ENCODE measurements at regions not wholly inside any gene's neighbourhood (a gene's known extent, or its start where the extent isn't known, plus 50 kb on each side); places are given as distances from the start of the nearest gene placed in this dataset.
A peak's percentile ranks its signal among the peaks of the same experiment; 100 is the strongest.

DNA sequence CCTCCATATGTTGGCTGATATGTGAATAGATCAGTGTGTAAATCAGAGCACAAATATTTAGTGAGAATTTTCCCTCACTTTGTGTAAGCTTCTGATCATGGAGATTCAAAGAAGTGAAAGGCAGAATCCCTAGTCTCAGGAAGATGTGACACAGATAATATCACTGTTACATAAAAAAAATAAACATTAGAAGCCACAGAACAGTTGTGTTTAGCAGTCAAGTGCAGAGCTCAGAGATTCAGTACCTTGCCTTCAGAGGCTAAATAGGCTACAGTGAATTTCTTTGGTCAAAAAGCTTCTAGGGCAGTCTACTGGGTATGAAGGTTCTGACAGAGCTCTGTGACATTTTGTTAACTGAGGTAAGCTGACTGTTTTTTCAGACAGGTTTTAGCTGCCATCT is 591.5 kb downstream of the METTL15 start:
- no peak overlapping the region for H3K9ac ChIP-seq (ENCODE audit: low read length)
- no peaks in the 10 kb centered on the region for H3K4me1 ChIP-seq (ENCODE audit: control insufficient read depth in 1 of 2, insufficient read depth in 2 of 2, low read length in 2 of 2)
- H3K4me3 ChIP-seq (ENCODE audit: low read depth, low read length): no peak overlapping the region
- no peak overlapping the region for H3K27ac ChIP-seq (ENCODE audit: low read depth, low read length)
- H2BK5ac ChIP-seq (ENCODE audit: low read depth, low read length, poor library complexity): no peak overlapping the region
- no peak overlapping the region for H3K14ac ChIP-seq (ENCODE audit: low read length)
- no peak overlapping the region for H3K4ac ChIP-seq (ENCODE audit: low read depth, low read length)
- H4K91ac ChIP-seq (ENCODE audit: low read depth, low read length): no peak overlapping the region
- no peaks in the 10 kb centered on the region for H3K9me3 ChIP-seq (ENCODE audit: insufficient read depth, low read depth, low read length)
- H3K4me2 ChIP-seq (ENCODE audit: low read length): no peak overlapping the region
- DNase-seq: no peak
- H3K36me3 ChIP-seq (ENCODE audit: control insufficient read depth in 1 of 2, insufficient read depth in 2 of 2, low read length in 2 of 2): no peaks in the 10 kb centered on the region
- no peaks in the 10 kb centered on the region for H3K79me2 ChIP-seq (ENCODE audit: control insufficient read depth, insufficient read depth, low read length, poor library complexity)
- H2BK12ac ChIP-seq (ENCODE audit: low read length): no peak overlapping the region
- no peak overlapping the region for H3K23ac ChIP-seq (ENCODE audit: low read length)
- no peak overlapping the region for H2AK5ac ChIP-seq (ENCODE audit: low read length)
- no peak overlapping the region for H4K8ac ChIP-seq (ENCODE audit: low read depth, low read length)
- no peak overlapping the region for H3K18ac ChIP-seq (ENCODE audit: low read length)
- no peak overlapping the region for H2AFZ ChIP-seq (ENCODE audit: insufficient read depth, low read length, poor library complexity)
- no peak overlapping the region for H2BK120ac ChIP-seq (ENCODE audit: insufficient read depth, low read length, poor library complexity)
- no peaks in the 10 kb centered on the region for H3K79me1 ChIP-seq (ENCODE audit: low read length)
- no peaks in the 10 kb centered on the region for H3K27me3 ChIP-seq (ENCODE audit: insufficient read depth, low read length)
- H4K12ac ChIP-seq (ENCODE audit: low read depth, low read length): no peak overlapping the region

DNA sequence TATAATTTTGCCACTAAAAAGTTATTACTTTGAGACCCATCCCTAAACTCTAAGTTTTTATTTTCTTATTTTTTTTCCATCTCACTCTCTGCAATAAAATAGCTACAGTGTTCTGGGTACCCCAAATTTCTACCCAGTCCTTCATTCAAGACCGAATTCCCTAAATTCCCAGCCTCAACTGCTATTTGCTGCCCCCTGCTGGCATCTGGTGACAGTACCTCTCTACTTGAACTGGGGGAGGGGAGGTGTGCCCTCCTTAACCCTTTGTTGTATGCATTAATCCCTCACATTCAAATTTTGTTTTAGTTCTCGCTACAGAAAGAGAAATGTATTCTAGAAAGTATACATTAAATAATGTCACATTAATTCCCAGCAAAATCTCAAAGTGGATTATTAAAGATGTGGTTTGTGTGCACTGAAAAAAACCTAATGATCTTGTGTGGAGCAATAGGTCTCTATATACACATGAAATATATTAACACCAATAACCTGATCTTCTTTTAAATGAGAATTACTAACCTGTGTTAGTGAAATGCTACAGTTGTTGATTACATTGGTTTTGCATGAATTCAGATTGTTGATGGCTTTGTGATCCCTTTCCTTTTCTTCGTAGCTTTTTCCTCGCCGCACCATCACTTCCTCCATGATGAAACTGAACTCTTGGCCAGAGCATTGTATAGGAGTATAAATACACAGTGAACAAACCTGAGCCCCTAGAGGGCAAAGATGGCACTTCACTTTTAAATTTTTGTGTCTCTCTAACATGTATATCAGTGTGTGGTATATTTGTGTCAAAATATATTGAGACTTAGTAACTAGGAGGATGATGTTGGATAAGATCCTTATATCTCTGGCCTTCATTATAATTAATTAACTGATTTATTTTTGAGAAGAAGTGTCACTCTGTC is 590.0 kb downstream of the METTL15 start:
- H2AK5ac ChIP-seq (ENCODE audit: low read length): no peak overlapping the region
- no peak overlapping the region for H2BK12ac ChIP-seq (ENCODE audit: low read length)
- no peak overlapping the region for H2BK5ac ChIP-seq (ENCODE audit: low read depth, low read length, poor library complexity)
- no peaks in the 10 kb centered on the region for H3K27me3 ChIP-seq (ENCODE audit: insufficient read depth, low read length)
- H4K12ac ChIP-seq (ENCODE audit: low read depth, low read length): no peak overlapping the region
- no peak overlapping the region for H3K18ac ChIP-seq (ENCODE audit: low read length)
- H3K9ac ChIP-seq (ENCODE audit: low read length): no peak overlapping the region
- H3K79me1 ChIP-seq (ENCODE audit: low read length): no peaks in the 10 kb centered on the region
- no peak overlapping the region for H3K27ac ChIP-seq (ENCODE audit: low read depth, low read length)
- H3K9me3 ChIP-seq (ENCODE audit: insufficient read depth, low read depth, low read length): no peaks in the 10 kb centered on the region
- H3K79me2 ChIP-seq (ENCODE audit: control insufficient read depth, insufficient read depth, low read length, poor library complexity): no peaks in the 10 kb centered on the region
- no peak overlapping the region for H3K14ac ChIP-seq (ENCODE audit: low read length)
- no peak overlapping the region for H4K91ac ChIP-seq (ENCODE audit: low read depth, low read length)
- H3K4me2 ChIP-seq (ENCODE audit: low read length): no peak overlapping the region
- no peak overlapping the region for H3K23ac ChIP-seq (ENCODE audit: low read length)
- no peak overlapping the region for H3K4ac ChIP-seq (ENCODE audit: low read depth, low read length)
- no peak overlapping the region for H4K8ac ChIP-seq (ENCODE audit: low read depth, low read length)
- no CpG with 5 or more reads among the region's 5 CpGs for WGBS (ENCODE audit: extremely low coverage, insufficient coverage, insufficient read length)
- no peak overlapping the region for H2BK120ac ChIP-seq (ENCODE audit: insufficient read depth, low read length, poor library complexity)
- H2AFZ ChIP-seq (ENCODE audit: insufficient read depth, low read length, poor library complexity): no peak overlapping the region
- peak; percentile 8 to 48 for DNase-seq
- H3K4me3 ChIP-seq (ENCODE audit: low read depth, low read length): no peak overlapping the region
- H3K36me3 ChIP-seq (ENCODE audit: control insufficient read depth in 1 of 2, insufficient read depth in 2 of 2, low read length in 2 of 2): no peaks in the 10 kb centered on the region
- no peaks in the 10 kb centered on the region for H3K4me1 ChIP-seq (ENCODE audit: control insufficient read depth in 1 of 2, insufficient read depth in 2 of 2, low read length in 2 of 2)

DNA sequence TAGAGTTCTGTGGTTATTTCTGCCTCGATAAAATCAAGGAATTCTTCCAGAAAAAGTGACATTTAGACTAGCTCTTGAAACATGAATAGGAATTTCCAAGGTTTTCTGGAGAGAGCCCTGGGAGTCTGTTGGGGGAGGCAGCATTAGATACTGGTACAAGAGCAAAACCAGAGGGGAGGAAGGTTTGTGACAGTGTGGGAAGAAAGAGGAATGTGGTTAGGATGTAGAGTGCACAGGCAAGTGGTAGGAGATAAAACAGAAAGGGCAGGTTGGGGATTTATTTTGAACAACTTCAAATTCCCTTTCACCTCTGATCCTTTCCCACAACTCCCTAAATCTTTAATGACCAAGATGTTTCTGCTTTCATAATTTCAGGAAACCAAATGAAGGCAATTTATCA is 588.4 kb downstream of the METTL15 start:
- H4K8ac ChIP-seq (ENCODE audit: low read depth, low read length): no peak overlapping the region
- H2AK5ac ChIP-seq (ENCODE audit: low read length): no peak overlapping the region
- H3K27ac ChIP-seq (ENCODE audit: low read depth, low read length): no peak overlapping the region
- H4K91ac ChIP-seq (ENCODE audit: low read depth, low read length): no peak overlapping the region
- H3K79me2 ChIP-seq (ENCODE audit: control insufficient read depth, insufficient read depth, low read length, poor library complexity): no peaks in the 10 kb centered on the region
- no peaks in the 10 kb centered on the region for H3K9me3 ChIP-seq (ENCODE audit: insufficient read depth, low read depth, low read length)
- H3K27me3 ChIP-seq (ENCODE audit: insufficient read depth, low read length): no peaks in the 10 kb centered on the region
- no peaks in the 10 kb centered on the region for H3K79me1 ChIP-seq (ENCODE audit: low read length)
- no peaks in the 10 kb centered on the region for H3K4me1 ChIP-seq (ENCODE audit: control insufficient read depth in 1 of 2, insufficient read depth in 2 of 2, low read length in 2 of 2)
- H2BK12ac ChIP-seq (ENCODE audit: low read length): no peak overlapping the region
- H2BK120ac ChIP-seq (ENCODE audit: insufficient read depth, low read length, poor library complexity): no peak overlapping the region
- WGBS (ENCODE audit: extremely low coverage, insufficient coverage, insufficient read length): no CpG with 5 or more reads among the region's 1 CpG
- no peak overlapping the region for H3K23ac ChIP-seq (ENCODE audit: low read length)
- no peak for DNase-seq
- H4K12ac ChIP-seq (ENCODE audit: low read depth, low read length): no peak overlapping the region
- H3K4me2 ChIP-seq (ENCODE audit: low read length): no peak overlapping the region
- H2BK5ac ChIP-seq (ENCODE audit: low read depth, low read length, poor library complexity): no peak overlapping the region
- H3K4me3 ChIP-seq (ENCODE audit: low read depth, low read length): no peak overlapping the region
- no peaks in the 10 kb centered on the region for H3K36me3 ChIP-seq (ENCODE audit: control insufficient read depth in 1 of 2, insufficient read depth in 2 of 2, low read length in 2 of 2)
- no peak overlapping the region for H3K18ac ChIP-seq (ENCODE audit: low read length)
- no peak overlapping the region for H3K4ac ChIP-seq (ENCODE audit: low read depth, low read length)
- no peak overlapping the region for H3K9ac ChIP-seq (ENCODE audit: low read length)
- H3K14ac ChIP-seq (ENCODE audit: low read length): no peak overlapping the region
- no peak overlapping the region for H2AFZ ChIP-seq (ENCODE audit: insufficient read depth, low read length, poor library complexity)

DNA sequence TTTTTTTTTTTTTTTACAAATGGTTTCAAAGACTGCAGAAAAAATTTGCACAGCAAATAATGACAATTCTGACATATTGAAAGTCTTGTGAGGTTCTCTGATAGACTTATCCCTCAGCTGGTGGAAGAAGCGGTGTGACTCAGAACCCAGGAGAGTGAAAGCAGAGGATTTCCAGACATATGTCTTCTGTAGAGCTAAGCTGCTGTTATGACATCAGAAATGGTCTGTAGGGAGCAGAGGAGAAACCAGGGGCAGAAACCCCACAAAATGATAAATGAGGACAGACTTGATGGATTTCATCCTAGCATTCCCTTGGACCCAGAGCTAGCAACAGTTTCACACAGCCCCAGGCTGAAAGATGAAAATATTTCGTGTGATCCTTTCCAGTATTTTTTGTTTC is 582.6 kb downstream of the METTL15 start:
- no peak overlapping the region for H2BK120ac ChIP-seq (ENCODE audit: insufficient read depth, low read length, poor library complexity)
- H3K4me3 ChIP-seq (ENCODE audit: low read depth, low read length): no peak overlapping the region
- no peak for DNase-seq
- no peaks in the 10 kb centered on the region for H3K4me1 ChIP-seq (ENCODE audit: control insufficient read depth in 1 of 2, insufficient read depth in 2 of 2, low read length in 2 of 2)
- H3K23ac ChIP-seq (ENCODE audit: low read length): no peak overlapping the region
- H3K36me3 ChIP-seq (ENCODE audit: control insufficient read depth in 1 of 2, insufficient read depth in 2 of 2, low read length in 2 of 2): no peaks in the 10 kb centered on the region
- no peaks in the 10 kb centered on the region for H3K79me1 ChIP-seq (ENCODE audit: low read length)
- H3K14ac ChIP-seq (ENCODE audit: low read length): no peak overlapping the region
- no peak overlapping the region for H2AFZ ChIP-seq (ENCODE audit: insufficient read depth, low read length, poor library complexity)
- no peak overlapping the region for H3K4me2 ChIP-seq (ENCODE audit: low read length)
- no peak overlapping the region for H4K12ac ChIP-seq (ENCODE audit: low read depth, low read length)
- H2BK5ac ChIP-seq (ENCODE audit: low read depth, low read length, poor library complexity): no peak overlapping the region
- no peak overlapping the region for H3K4ac ChIP-seq (ENCODE audit: low read depth, low read length)
- no peak overlapping the region for H4K91ac ChIP-seq (ENCODE audit: low read depth, low read length)
- no peaks in the 10 kb centered on the region for H3K79me2 ChIP-seq (ENCODE audit: control insufficient read depth, insufficient read depth, low read length, poor library complexity)
- H3K9me3 ChIP-seq (ENCODE audit: insufficient read depth, low read depth, low read length): no peaks in the 10 kb centered on the region
- H3K9ac ChIP-seq (ENCODE audit: low read length): no peak overlapping the region
- no peak overlapping the region for H2AK5ac ChIP-seq (ENCODE audit: low read length)
- no peak overlapping the region for H3K18ac ChIP-seq (ENCODE audit: low read length)
- no peaks in the 10 kb centered on the region for H3K27me3 ChIP-seq (ENCODE audit: insufficient read depth, low read length)
- H4K8ac ChIP-seq (ENCODE audit: low read depth, low read length): no peak overlapping the region
- no CpG with 5 or more reads among the region's 2 CpGs for WGBS (ENCODE audit: extremely low coverage, insufficient coverage, insufficient read length)
- H2BK12ac ChIP-seq (ENCODE audit: low read length): no peak overlapping the region
- no peak overlapping the region for H3K27ac ChIP-seq (ENCODE audit: low read depth, low read length)

All from trophoblast cell (in vitro differentiated cells and primary cell).